CD4-positive, alpha-beta memory T cell (primary cell): ENCODE measurements at regions not wholly inside any gene's neighbourhood (a gene's known extent, or its start where the extent isn't known, plus 50 kb on each side); places are given as distances from the start of the nearest gene placed in this dataset.

Experiments used
- CTCF ChIA-PET: fragments of 350-600 bp; sonication (Branson Sonifier 250); formaldehyde crosslinking; loops from one replicate; lab custom pipeline; 2021; ENCODE audit warnings: inconsistent platforms; ENCODE audit not compliant: partially characterized antibody; lab: Charles Lee
- POLR2A ChIA-PET: fragments of 350-600 bp; sonication (Branson Sonifier 250); formaldehyde crosslinking; loops from one replicate; lab custom pipeline; 2021; ENCODE audit not compliant: partially characterized antibody; lab: Charles Lee
- DNase-seq, 5 donors: peaks; one replicate each; pipeline versions ENCODE4 v3.0.0 to v3.0.0-alpha.2; 2020 to 2022; ENCODE audit warnings: mixed read lengths in 1 of 5
- H3K27ac ChIP-seq: one replicate; pipeline ENCODE4 v1.7.0; 2013; ENCODE audit warnings: low read depth, low read length
- H3K27me3 ChIP-seq: 2 replicates; pipeline ENCODE4 v1.7.0; 2013; ENCODE audit warnings: mild to moderate bottlenecking, low read length, moderate library complexity; ENCODE audit not compliant: insufficient read depth
- H3K36me3 ChIP-seq: 2 replicates; pipeline ENCODE4 v1.7.0; 2013; ENCODE audit warnings: mild to moderate bottlenecking, low read length, moderate library complexity; ENCODE audit not compliant: insufficient read depth
- H3K4me1 ChIP-seq: 2 replicates; pipeline ENCODE4 v1.7.0; 2013; ENCODE audit warnings: mild to moderate bottlenecking, low read length, moderate library complexity; ENCODE audit not compliant: insufficient read depth
- H3K4me3 ChIP-seq, 2 donors: one replicate each; pipeline ENCODE4 v1.7.0; 2013; ENCODE audit warnings: low read length in 2 of 2, mild to moderate bottlenecking in 1 of 2
- H3K9me3 ChIP-seq, 2 donors: one replicate each; pipeline ENCODE4 v1.7.0; 2013; ENCODE audit warnings: low read length in 2 of 2, control low read depth in 1 of 2; ENCODE audit not compliant: control insufficient read depth in 1 of 2
- H3K27ac Mint-ChIP-seq, 7 donors: one replicate each; pipeline ENCODE4 v1.8.0; 2020 to 2021; ENCODE audit warnings: mixed read lengths in 7 of 7, mild to moderate bottlenecking in 6 of 7, inconsistent platforms in 3 of 7, moderate library complexity in 3 of 7
- H3K27me3 Mint-ChIP-seq, 2 donors: one replicate each; pipeline ENCODE4 v1.8.0; 2020 to 2021; ENCODE audit warnings: mixed read lengths in 2 of 2
- H3K36me3 Mint-ChIP-seq, 2 donors: one replicate each; pipeline ENCODE4 v1.8.0; 2020 to 2021; ENCODE audit warnings: mixed read lengths in 2 of 2, inconsistent platforms in 1 of 2, mild to moderate bottlenecking in 1 of 2
- H3K4me1 Mint-ChIP-seq, 4 donors: one replicate each; pipeline ENCODE4 v1.8.0; 2020 to 2021; ENCODE audit warnings: mixed read lengths in 4 of 4, mild to moderate bottlenecking in 1 of 4
- H3K4me3 Mint-ChIP-seq, 8 donors: one replicate each; pipeline ENCODE4 v1.8.0; 2020 to 2021; ENCODE audit warnings: mixed read lengths in 8 of 8, mild to moderate bottlenecking in 7 of 8, moderate library complexity in 6 of 8, inconsistent platforms in 3 of 8
- H3K9me3 Mint-ChIP-seq, 8 donors: one replicate each; pipeline ENCODE4 v1.8.0; 2020 to 2021; ENCODE audit warnings: mixed read lengths in 8 of 8, mild to moderate bottlenecking in 5 of 8, inconsistent platforms in 3 of 8, moderate library complexity in 1 of 8
- intact Hi-C: fragments of 100-400 bp; cut with micrococcal nuclease; formaldehyde crosslinking; loops from one replicate; pipeline ENCODE4 v1.15.1; 2023

- POLR2A ChIA-PET: no interaction called here
- no peaks in the 10 kb centered on the region for H3K27me3 ChIP-seq
- CTCF ChIA-PET: no interaction called here
- Mint-ChIP-seq H3K9me3 (peaks cover 0 to 23% (median 16%) of the 10 kb centered on the region in 8 donors), H3K4me1 (no peaks in the 10 kb centered on the region), H3K27me3 (no peaks in the 10 kb centered on the region), H3K36me3 (no peaks in the 10 kb centered on the region), H3K4me3 (no peak overlapping the region), H3K27ac (no peak overlapping the region)
- H3K27ac ChIP-seq: no peak overlapping the region
- no peaks in the 10 kb centered on the region for H3K4me1 ChIP-seq
- H3K4me3 ChIP-seq: no peak overlapping the region
- H3K9me3 ChIP-seq: no peaks in the 10 kb centered on the region
- H3K36me3 ChIP-seq: no peaks in the 10 kb centered on the region
- DNase-seq: no peak
- intact Hi-C loops: no loop called here
These were observed 555.2 kb upstream of the BTBD3 start for GRCh38 chr20:11362450-11362849.

- no peak overlapping the region for H3K27ac Mint-ChIP-seq
- no peaks in the 10 kb centered on the region for H3K36me3 ChIP-seq
- intact Hi-C loops: no loop called here
These were observed 553.0 kb upstream of the BTBD3 start for GRCh38 chr20:11364736-11365135.

GRCh38 chr20:11366660-11367059 lies 551.0 kb upstream of the BTBD3 start:
- no peaks in the 10 kb centered on the region for H3K4me1 ChIP-seq
- H3K9me3 ChIP-seq: no peaks in the 10 kb centered on the region
- ChIA-PET POLR2A (no interaction called here), CTCF (no interaction called here)
- intact Hi-C loops: no loop called here
- H3K4me1 Mint-ChIP-seq: no peaks in the 10 kb centered on the region
- no peaks in the 10 kb centered on the region for H3K36me3 ChIP-seq
- no peak overlapping the region for H3K4me3 Mint-ChIP-seq
- H3K4me3 ChIP-seq: no peak overlapping the region
- no peaks in the 10 kb centered on the region for H3K36me3 Mint-ChIP-seq
- no peaks in the 10 kb centered on the region for H3K27me3 ChIP-seq
- peaks cover 0 to 20% (median 8%) of the 10 kb centered on the region in 8 donors for H3K9me3 Mint-ChIP-seq
- no peak for DNase-seq
- no peaks in the 10 kb centered on the region for H3K27me3 Mint-ChIP-seq
- H3K27ac ChIP-seq: no peak overlapping the region
- no peak overlapping the region for H3K27ac Mint-ChIP-seq

More at GRCh38 chr20:11364736-11365135, 553.0 kb upstream of the BTBD3 start:
- ChIA-PET POLR2A (no interaction called here), CTCF (no interaction called here)
- Mint-ChIP-seq H3K36me3 (no peaks in the 10 kb centered on the region), H3K9me3 (peaks cover 0 to 27% (median 17%) of the 10 kb centered on the region in 8 donors), H3K4me3 (no peak overlapping the region), H3K4me1 (no peaks in the 10 kb centered on the region), H3K27me3 (no peaks in the 10 kb centered on the region)
- Histone ChIP-seq H3K27me3 (no peaks in the 10 kb centered on the region), H3K9me3 (no peaks in the 10 kb centered on the region), H3K27ac (no peak overlapping the region), H3K4me1 (no peaks in the 10 kb centered on the region), H3K4me3 (no peak overlapping the region)
- no peak for DNase-seq

- Histone ChIP-seq H3K4me1 (no peaks in the 10 kb centered on the region), H3K36me3 (no peaks in the 10 kb centered on the region), H3K27ac (no peak overlapping the region), H3K4me3 (no peak overlapping the region), H3K9me3 (no peaks in the 10 kb centered on the region), H3K27me3 (no peaks in the 10 kb centered on the region)
- CTCF ChIA-PET: no interaction called here
- Mint-ChIP-seq H3K27ac (no peak overlapping the region), H3K27me3 (no peaks in the 10 kb centered on the region), H3K4me1 (no peaks in the 10 kb centered on the region), H3K36me3 (no peaks in the 10 kb centered on the region), H3K4me3 (no peak overlapping the region), H3K9me3 (peaks cover 0 to 11% (median 5%) of the 10 kb centered on the region in 8 donors)
- POLR2A ChIA-PET: no interaction called here
- no peak for DNase-seq
- intact Hi-C loops: no loop called here
These were observed 549.2 kb upstream of the BTBD3 start for GRCh38 chr20:11368499-11368898.

GRCh38 chr20:11368965-11369711 lies 548.6 kb upstream of the BTBD3 start:
- Mint-ChIP-seq H3K4me1 (no peaks in the 10 kb centered on the region), H3K27me3 (no peaks in the 10 kb centered on the region), H3K27ac (no peak overlapping the region), H3K36me3 (no peaks in the 10 kb centered on the region), H3K4me3 (no peak overlapping the region), H3K9me3 (peaks cover 0 to 6% (median 2%) of the 10 kb centered on the region in 8 donors)
- ChIA-PET CTCF (no interaction called here), POLR2A (no interaction called here)
- intact Hi-C loops: no loop called here
- Histone ChIP-seq H3K9me3 (no peaks in the 10 kb centered on the region), H3K27me3 (no peaks in the 10 kb centered on the region), H3K4me1 (no peaks in the 10 kb centered on the region), H3K4me3 (no peak overlapping the region), H3K36me3 (no peaks in the 10 kb centered on the region), H3K27ac (no peak overlapping the region)
- DNase-seq: no peak

- intact Hi-C loops: no loop called here
- H3K27me3 ChIP-seq: no peaks in the 10 kb centered on the region
- no peaks in the 10 kb centered on the region for H3K4me1 ChIP-seq
- no peaks in the 10 kb centered on the region for H3K36me3 Mint-ChIP-seq
- H3K4me1 Mint-ChIP-seq: no peaks in the 10 kb centered on the region
- no peaks in the 10 kb centered on the region for H3K27me3 Mint-ChIP-seq
- peak overlapping the region in 1 of 7 donors; percentile 3 for H3K27ac Mint-ChIP-seq
- H3K36me3 ChIP-seq: no peaks in the 10 kb centered on the region
- DNase-seq: no peak
- ChIA-PET CTCF (no interaction called here), POLR2A (no interaction called here)
- peaks cover 0 to 8% (median 3%) of the 10 kb centered on the region in 8 donors for H3K9me3 Mint-ChIP-seq
- no peak overlapping the region for H3K27ac ChIP-seq
- no peak overlapping the region for H3K4me3 ChIP-seq
- H3K9me3 ChIP-seq: no peaks in the 10 kb centered on the region
- H3K4me3 Mint-ChIP-seq: no peak overlapping the region
These were observed 545.9 kb upstream of the BTBD3 start for GRCh38 chr20:11371831-11372230.

GRCh38 chr20:11372876-11373790 lies 544.6 kb upstream of the BTBD3 start:
- no peaks in the 10 kb centered on the region for H3K9me3 ChIP-seq
- POLR2A ChIA-PET: no interaction called here
- Mint-ChIP-seq H3K9me3 (peaks cover 0 to 6% (median 3%) of the 10 kb centered on the region in 8 donors), H3K27me3 (no peaks in the 10 kb centered on the region), H3K4me3 (no peak overlapping the region), H3K36me3 (no peaks in the 10 kb centered on the region), H3K4me1 (no peaks in the 10 kb centered on the region), H3K27ac (no peak overlapping the region)
- no peaks in the 10 kb centered on the region for H3K36me3 ChIP-seq
- H3K4me3 ChIP-seq: no peak overlapping the region
- DNase-seq: no peak
- no peak overlapping the region for H3K27ac ChIP-seq
- H3K4me1 ChIP-seq: no peaks in the 10 kb centered on the region
- CTCF ChIA-PET: no interaction called here
- H3K27me3 ChIP-seq: no peaks in the 10 kb centered on the region
- intact Hi-C loops: no loop called here
